Retinal pigment epithelial cell (primary cell): ENCODE measurements at regions not wholly inside any gene's neighbourhood (a gene's known extent, or its start where the extent isn't known, plus 50 kb on each side); places are given as distances from the start of the nearest gene placed in this dataset.

ENCODE experiments used
- DNase-seq: peaks from one replicate; pipeline ENCODE4 v3.0.0-alpha.2; 2010; ENCODE audit warnings: low read depth
- H3K4me3 ChIP-seq: 2 replicates; pipeline ENCODE4 v1.5.1; 2011; ENCODE audit warnings: mild to moderate bottlenecking, low read length, control low read depth, moderate library complexity
- TF ChIP-seq, protein P1 (sequence below): conservative IDR thresholded peaks from 2 replicates; pipeline ENCODE4 v1.5.1; 2011; ENCODE audit warnings: low read depth, low read length, control low read depth, inconsistent platforms

DNA sequence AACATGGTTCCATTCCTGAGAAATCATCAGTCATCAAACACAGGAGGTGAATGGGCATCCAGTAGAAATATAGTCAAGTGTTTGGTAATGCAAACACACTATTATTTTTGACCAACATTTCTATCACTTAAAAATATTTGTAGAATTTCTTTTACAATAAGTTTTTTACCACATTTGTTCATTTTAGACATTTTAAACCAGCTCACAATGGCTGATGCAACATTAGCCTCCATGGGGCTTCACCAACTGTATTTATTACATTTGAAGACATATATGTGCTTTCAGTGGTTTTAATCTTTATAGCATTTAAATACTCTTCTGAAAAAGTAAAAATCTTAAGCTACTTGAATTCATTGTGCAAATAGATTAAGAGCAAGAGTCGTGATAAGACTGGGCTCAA is 1201.4 kb upstream of the TMEM132C start:
- H3K4me3 ChIP-seq, result no peak overlapping the region
- TF ChIP-seq, protein P1, sequence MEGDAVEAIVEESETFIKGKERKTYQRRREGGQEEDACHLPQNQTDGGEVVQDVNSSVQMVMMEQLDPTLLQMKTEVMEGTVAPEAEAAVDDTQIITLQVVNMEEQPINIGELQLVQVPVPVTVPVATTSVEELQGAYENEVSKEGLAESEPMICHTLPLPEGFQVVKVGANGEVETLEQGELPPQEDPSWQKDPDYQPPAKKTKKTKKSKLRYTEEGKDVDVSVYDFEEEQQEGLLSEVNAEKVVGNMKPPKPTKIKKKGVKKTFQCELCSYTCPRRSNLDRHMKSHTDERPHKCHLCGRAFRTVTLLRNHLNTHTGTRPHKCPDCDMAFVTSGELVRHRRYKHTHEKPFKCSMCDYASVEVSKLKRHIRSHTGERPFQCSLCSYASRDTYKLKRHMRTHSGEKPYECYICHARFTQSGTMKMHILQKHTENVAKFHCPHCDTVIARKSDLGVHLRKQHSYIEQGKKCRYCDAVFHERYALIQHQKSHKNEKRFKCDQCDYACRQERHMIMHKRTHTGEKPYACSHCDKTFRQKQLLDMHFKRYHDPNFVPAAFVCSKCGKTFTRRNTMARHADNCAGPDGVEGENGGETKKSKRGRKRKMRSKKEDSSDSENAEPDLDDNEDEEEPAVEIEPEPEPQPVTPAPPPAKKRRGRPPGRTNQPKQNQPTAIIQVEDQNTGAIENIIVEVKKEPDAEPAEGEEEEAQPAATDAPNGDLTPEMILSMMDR, result no peak
- no peak for DNase-seq

DNA sequence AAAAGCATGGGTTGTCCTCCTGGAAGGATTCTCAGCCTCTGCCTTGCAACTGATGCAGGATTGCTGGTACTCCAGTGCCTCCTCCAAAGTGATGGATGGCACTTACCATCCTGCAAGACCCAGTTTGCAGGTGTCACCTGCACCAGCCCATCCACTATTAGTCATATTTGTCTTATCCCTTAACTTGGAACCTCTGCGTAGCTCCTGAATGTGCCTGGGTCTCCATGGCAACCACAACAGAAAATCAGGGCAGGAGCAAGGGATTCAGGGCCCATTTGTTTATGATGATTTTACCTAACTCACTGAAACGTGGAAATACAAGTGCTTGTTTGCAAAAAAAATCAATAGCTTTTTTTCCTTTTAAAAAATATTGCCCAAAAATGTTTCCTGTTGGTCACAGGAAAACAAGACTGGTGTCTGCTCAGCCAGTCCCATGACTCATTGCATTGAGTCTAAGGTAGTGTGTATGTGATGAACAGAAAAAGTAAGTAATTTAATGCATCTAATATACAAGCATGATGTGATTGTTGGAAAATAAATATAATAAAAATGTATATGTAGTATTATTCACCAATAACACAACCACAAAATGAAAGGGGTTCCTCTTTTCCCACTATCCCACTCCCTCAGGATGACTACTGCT is 1196.3 kb upstream of the TMEM132C start:
- H3K4me3 ChIP-seq, result no peak overlapping the region
- DNase-seq, result no peak
- TF ChIP-seq, protein P1, result no peak

DNA sequence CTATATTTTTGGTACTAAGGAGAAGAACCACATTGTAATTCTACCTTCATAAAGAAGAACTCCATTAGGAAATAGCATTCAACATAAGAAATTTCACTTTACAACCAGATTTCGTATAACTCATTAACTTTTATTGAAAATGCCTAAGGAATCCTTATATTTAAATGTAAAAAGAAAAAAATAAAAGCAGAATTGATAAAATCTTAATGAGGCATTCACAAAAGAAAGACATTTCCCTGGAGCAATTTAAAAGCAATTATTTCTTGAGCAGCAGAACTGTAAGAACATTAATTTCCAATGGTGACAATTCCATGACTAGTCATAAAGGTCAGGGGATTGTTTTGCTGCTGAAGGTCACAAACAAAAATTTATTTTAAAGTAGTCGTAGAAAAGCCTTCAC is 1192.8 kb upstream of the TMEM132C start:
- TF ChIP-seq, protein P1, result no peak
- no peak for DNase-seq
- H3K4me3 ChIP-seq, result no peak overlapping the region

DNA sequence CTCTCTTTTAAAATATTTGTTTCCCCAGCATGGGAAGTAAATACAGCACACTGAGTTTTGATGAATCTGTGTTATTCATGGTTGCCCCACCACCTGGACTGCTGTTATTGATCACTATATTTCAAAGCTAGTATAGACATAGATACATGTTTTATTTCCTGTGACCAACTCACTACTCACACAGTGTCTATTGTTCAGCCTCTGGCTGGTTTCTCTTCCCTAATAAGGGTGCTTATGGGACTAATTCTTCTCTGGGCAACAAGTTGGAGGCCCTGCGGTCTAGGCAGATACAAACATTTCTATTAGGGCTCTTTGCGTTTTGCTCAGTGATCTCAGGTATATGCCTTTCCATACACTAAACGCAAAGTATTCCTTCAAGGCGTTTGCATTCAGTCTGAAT is 1191.0 kb upstream of the TMEM132C start:
- no peak for DNase-seq
- TF ChIP-seq, protein P1, result no peak
- H3K4me3 ChIP-seq, result no peak overlapping the region

DNA sequence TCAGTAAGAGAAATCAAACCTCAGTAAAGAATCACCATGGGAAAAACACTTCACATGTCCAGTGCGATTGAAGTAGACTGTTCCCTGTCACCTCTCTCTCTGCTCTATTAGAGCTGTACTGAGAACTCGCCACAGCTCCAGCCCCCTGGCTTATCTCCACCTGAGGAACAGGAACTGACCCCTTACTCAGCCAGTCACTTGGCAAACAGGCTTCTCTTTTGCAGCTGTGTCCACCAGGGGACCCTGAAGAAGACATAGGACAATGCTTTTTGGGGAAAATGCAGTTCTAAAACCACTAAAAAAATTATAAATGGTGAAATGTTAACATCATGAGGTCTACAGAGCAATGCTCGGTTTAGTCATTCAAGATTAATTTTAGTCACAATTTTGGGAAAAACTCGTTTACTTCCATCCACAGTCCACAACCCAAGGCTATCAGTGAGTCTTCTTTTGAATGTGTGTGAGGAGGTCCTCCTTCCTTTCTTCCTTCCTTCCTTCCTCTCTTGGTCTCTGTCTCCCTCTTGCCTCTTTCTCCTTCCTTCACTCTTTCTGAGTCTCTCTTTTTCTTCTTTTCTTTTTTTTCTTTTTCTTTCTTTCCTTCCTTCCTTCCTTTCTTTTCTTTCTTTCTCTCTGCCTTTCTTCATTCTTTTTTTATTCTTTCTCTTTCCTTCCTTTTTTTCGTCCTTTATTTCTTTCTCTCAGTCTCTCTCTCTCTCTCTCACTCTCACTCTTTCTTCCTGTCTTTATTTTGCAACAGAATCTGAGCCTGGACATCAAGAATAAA is 1189.5 kb upstream of the TMEM132C start:
- TF ChIP-seq, protein P1, result no peak
- no peak overlapping the region for H3K4me3 ChIP-seq
- DNase-seq, result no peak

DNA sequence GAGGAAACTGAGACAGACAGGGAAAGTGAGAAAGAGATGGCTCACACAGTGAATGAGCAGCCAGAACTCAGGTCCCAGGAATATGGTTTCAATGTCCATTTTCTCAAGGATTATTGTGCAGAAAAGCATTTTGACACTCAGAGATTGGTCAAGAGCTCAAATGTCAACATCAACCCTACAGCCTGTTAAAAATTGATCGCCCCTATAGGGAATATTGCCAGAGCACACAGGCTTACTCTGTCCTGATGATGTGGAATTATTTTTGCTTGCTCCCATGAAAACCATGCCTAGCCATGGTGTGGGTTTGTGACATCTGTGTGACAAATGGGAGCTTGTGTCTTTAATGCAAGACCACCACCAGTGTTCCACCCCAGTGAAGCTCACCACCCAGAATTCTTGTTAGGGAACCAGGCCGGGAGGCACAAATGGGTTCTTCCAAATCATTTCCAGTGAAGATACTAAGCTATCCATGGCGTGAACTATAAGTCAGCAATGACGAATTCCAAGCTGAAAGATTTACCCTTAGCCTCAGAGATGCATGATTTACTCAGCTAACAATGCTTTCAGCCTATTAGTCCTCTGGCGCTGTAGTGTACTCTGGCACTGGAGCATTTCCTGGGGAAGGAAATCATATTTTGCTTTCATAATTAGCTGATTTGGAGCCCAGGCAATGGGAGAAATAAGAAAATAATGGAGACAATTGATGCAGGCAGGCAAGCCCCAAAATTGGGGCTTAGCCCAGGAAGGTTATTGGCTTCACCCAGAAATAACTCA is 1188.2 kb upstream of the TMEM132C start:
- TF ChIP-seq, protein P1, result no peak
- no peak for DNase-seq
- H3K4me3 ChIP-seq, result no peak overlapping the region

DNA sequence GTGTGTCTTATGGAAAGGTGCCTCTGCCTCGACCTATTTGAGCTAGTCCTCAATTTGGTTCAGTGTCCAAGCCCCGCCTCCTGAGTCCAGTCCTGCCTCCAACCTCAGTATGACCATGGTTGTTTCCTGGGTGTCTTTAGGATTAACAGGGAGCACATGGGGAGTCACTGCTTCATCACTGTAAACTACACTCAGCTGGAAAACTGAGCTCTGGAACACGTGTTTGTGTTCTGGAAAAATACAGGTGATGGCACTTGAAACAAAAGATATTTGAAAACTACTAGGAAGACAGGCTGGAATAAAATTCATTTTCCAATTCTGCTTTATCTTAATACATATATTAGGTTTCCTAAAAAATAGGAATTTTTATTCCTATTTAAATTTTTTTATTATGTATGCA is 1187.3 kb upstream of the TMEM132C start:
- DNase-seq, result no peak
- no peak overlapping the region for H3K4me3 ChIP-seq
- TF ChIP-seq, protein P1, result no peak
